Ishikawa (cell line): ENCODE measurements at regions not wholly inside any gene's neighbourhood (a gene's known extent, or its start where the extent isn't known, plus 50 kb on each side); places are given as distances from the start of the nearest gene placed in this dataset.

Source experiments
- CEBPB ChIP-seq: IDR thresholded peaks from 2 replicates; pipeline ENCODE4 v1.6.1; 2012
- CREB1 ChIP-seq: IDR thresholded peaks from 2 replicates; pipeline ENCODE4 v1.6.1; 2012; ENCODE audit warnings: low read depth
- EGR1 ChIP-seq: IDR thresholded peaks from 2 replicates; pipeline ENCODE4 v1.6.1; 2012
- EP300 ChIP-seq: IDR thresholded peaks from 2 replicates; pipeline ENCODE4 v1.6.1; 2012; ENCODE audit warnings: borderline replicate concordance
- FOXM1 ChIP-seq: IDR thresholded peaks from 2 replicates; pipeline ENCODE4 v1.6.1; 2012; ENCODE audit warnings: low read depth, borderline replicate concordance
- NFIC ChIP-seq: IDR thresholded peaks from 2 replicates; pipeline ENCODE4 v1.6.1; 2012
- RAD21 ChIP-seq: IDR thresholded peaks from 2 replicates; pipeline ENCODE4 v1.6.1; 2012; ENCODE audit warnings: low read depth
- TAF1 ChIP-seq: IDR thresholded peaks from 2 replicates; pipeline ENCODE4 v1.6.1; 2012; ENCODE audit warnings: low read depth, mild to moderate bottlenecking
- TCF12 ChIP-seq: IDR thresholded peaks from 2 replicates; pipeline ENCODE4 v1.6.1; 2012; ENCODE audit warnings: low read depth
- TEAD4 ChIP-seq: IDR thresholded peaks from 2 replicates; pipeline ENCODE4 v1.6.1; 2012
- YY1 ChIP-seq: IDR thresholded peaks from 2 replicates; pipeline ENCODE4 v1.6.1; 2012; ENCODE audit warnings: low read depth
- ZBTB7A ChIP-seq: IDR thresholded peaks from 2 replicates; pipeline ENCODE4 v1.6.1; 2012; ENCODE audit warnings: low read depth
- TF ChIP-seq, protein P1 (sequence below): IDR thresholded peaks from 2 replicates; pipeline ENCODE4 v1.6.1; 2012
- TF ChIP-seq, protein P2 (sequence below): IDR thresholded peaks from 2 replicates; pipeline ENCODE4 v1.6.1; 2012; ENCODE audit warnings: low read depth, mild to moderate bottlenecking
- TF ChIP-seq, protein P3 (sequence below): IDR thresholded peaks from 2 replicates; pipeline ENCODE4 v1.6.1; 2012

DNA sequence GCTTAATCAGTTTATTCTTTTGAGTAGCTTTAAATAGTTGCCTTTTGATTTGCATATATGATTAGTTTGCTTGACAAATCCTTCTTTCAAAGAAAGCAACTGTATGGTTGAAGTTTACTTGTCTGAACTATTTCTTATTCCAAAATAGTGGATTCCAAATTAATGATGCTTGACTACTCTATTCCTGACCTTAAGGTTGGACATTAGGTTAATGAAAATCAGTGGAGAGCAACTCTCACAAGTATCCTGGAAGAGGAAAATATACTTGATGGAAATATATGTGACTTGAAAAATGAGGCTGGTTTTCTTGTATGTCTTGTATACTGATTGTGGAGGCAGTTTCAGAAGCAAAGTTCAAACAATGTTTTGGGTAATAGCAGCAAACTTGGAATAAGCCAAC lies 369.2 kb upstream of the PODXL start:
- TF ChIP-seq, protein P1, sequence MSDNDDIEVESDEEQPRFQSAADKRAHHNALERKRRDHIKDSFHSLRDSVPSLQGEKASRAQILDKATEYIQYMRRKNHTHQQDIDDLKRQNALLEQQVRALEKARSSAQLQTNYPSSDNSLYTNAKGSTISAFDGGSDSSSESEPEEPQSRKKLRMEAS, result no peak
- TF ChIP-seq TAF1 (no peak), FOXM1 (no peak), EP300 (no peak), RAD21 (no peak), EGR1 (no peak), CEBPB (no peak), TCF12 (no peak), NFIC (no peak)

DNA sequence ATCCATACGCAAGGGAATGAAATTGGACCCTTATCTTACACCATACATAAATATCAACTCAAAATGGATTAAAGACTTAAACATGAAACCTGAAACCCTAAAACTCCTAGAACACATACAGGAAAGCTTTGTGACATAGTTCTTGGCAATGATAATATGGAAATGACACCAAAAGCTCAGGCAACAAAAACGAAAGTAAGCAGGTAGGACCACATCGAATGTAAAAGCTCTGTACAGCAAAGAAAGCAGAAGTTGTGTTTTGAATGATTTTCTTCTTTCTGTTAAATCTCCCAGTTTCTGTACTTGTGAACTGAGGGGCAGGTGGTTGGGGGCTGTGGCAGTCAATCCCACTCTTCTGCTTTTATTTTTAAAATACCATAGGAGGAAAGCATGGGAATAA lies 368.4 kb upstream of the PODXL start:
- TF ChIP-seq YY1 (no peak), FOXM1 (no peak), TAF1 (no peak), EGR1 (no peak), EP300 (no peak), CEBPB (no peak), ZBTB7A (no peak)
- TF ChIP-seq, protein P2, sequence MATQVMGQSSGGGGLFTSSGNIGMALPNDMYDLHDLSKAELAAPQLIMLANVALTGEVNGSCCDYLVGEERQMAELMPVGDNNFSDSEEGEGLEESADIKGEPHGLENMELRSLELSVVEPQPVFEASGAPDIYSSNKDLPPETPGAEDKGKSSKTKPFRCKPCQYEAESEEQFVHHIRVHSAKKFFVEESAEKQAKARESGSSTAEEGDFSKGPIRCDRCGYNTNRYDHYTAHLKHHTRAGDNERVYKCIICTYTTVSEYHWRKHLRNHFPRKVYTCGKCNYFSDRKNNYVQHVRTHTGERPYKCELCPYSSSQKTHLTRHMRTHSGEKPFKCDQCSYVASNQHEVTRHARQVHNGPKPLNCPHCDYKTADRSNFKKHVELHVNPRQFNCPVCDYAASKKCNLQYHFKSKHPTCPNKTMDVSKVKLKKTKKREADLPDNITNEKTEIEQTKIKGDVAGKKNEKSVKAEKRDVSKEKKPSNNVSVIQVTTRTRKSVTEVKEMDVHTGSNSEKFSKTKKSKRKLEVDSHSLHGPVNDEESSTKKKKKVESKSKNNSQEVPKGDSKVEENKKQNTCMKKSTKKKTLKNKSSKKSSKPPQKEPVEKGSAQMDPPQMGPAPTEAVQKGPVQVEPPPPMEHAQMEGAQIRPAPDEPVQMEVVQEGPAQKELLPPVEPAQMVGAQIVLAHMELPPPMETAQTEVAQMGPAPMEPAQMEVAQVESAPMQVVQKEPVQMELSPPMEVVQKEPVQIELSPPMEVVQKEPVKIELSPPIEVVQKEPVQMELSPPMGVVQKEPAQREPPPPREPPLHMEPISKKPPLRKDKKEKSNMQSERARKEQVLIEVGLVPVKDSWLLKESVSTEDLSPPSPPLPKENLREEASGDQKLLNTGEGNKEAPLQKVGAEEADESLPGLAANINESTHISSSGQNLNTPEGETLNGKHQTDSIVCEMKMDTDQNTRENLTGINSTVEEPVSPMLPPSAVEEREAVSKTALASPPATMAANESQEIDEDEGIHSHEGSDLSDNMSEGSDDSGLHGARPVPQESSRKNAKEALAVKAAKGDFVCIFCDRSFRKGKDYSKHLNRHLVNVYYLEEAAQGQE, result no peak
- TF ChIP-seq, protein P1, result no peak

DNA sequence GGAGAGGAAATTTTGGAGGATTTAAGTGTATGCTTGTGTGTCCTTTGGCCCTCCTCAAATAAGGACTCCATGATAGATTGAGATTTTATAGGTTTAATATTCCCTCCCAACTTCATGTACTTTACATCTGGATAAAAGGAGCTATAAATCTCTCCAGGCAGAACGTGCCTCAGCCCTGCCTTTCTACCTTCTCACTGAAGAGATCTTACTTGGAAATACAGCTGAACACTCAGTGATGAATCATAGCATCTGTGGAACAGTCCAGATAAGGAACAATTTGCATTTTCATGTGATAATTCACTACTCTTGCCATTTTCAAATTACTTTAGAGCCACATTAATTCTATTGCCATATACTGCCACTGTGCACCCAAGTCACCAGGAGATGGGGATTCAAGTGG lies 364.6 kb upstream of the PODXL start:
- TF ChIP-seq EGR1, result no peak
- no peak for TF ChIP-seq CREB1
- TF ChIP-seq, protein P1, result no peak
- TF ChIP-seq RAD21, result no peak
- no peak for TF ChIP-seq NFIC
- no peak for TF ChIP-seq ZBTB7A
- TF ChIP-seq FOXM1, result no peak
- TF ChIP-seq EP300, result no peak
- TF ChIP-seq TAF1, result no peak
- no peak for TF ChIP-seq TCF12
- TF ChIP-seq, protein P2, result no peak
- TF ChIP-seq, protein P3, sequence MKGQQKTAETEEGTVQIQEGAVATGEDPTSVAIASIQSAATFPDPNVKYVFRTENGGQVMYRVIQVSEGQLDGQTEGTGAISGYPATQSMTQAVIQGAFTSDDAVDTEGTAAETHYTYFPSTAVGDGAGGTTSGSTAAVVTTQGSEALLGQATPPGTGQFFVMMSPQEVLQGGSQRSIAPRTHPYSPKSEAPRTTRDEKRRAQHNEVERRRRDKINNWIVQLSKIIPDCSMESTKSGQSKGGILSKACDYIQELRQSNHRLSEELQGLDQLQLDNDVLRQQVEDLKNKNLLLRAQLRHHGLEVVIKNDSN, result no peak
- TF ChIP-seq CEBPB, result no peak
- TF ChIP-seq TEAD4, result no peak
- TF ChIP-seq YY1, result no peak

DNA sequence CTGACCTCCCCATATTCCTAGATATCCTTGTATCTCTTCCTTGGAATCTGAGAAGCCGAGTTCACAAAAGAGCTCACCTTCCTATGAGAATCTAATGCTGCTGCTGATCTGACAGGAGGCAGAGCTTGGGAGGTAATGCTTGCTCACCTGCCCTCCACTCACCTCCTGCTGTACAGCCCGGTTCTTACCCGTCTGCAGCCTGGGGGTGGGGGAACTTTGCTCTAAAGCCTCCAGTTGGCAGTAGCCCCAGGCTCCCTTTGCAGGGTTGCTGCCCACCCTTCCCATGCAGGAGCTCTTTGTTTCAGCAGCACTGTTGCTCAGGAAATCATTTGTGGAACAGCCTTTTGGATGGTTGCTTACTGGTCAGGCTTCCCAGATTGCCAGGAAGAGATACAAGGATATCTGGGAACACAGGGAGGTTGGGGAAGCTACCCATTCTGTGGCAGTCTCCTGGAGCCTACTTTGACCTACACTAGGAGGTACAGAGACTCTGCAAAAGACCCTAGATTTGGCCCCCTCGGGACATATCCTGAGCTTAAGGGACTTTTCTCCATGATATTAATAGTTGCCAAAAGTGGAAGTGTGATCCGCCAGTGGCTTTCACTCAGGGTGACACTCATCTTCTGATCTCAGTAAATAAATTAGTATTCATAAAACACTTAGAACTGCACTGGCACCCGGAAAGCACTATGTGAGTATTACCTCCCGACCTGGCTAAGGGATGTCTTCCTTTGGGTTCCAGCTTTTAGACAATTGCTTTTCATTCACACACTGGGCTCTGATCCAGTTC lies 363.7 kb upstream of the PODXL start:
- TF ChIP-seq, protein P3, result no peak
- TF ChIP-seq TCF12 (no peak), NFIC (no peak), EGR1 (no peak), TEAD4 (no peak)

DNA sequence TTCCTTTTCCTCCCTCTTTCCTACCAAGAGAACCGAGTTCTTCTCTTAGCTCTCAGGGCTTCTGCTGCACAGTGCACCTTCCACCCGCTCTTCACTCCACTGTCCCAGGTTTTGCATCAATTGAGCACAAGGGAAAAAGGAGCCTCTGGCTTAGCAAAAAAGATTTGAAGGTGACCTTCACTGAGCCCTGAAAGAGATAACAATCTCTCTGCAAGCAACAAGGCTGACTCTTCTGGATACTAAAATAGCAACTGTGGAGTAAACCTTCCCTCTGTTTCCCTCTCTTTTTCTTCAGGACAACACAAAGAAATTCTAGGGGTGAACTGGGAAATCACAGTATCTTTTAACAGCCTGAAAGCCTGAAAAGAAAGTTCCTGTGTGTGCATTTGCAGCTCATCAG lies 354.7 kb upstream of the PODXL start:
- TF ChIP-seq TAF1 (no peak), ZBTB7A (no peak), EP300 (no peak), EGR1 (no peak), RAD21 (no peak), TCF12 (no peak), TEAD4 (no peak), YY1 (no peak), NFIC (no peak), CREB1 (no peak), FOXM1 (no peak), CEBPB (no peak)
- TF ChIP-seq, protein P1, result no peak
- TF ChIP-seq, protein P3, result no peak
- TF ChIP-seq, protein P2, result no peak
